ENCODE measurements at regions not wholly inside any gene's neighbourhood (a gene's known extent, or its start where the extent isn't known, plus 50 kb on each side); places are given as distances from the start of the nearest gene placed in this dataset.
"Not testable (repeated sequence)": the region's sequence is repeated elsewhere in the genome, so short reads cannot be mapped to it uniquely, and the experiment has no call there.

- DNase-seq (ENCODE audit: insufficient read length, low spot score) (no peak), FAIRE-seq (no peak)
- no peak for TF ChIP-seq POLR2A (IDR thresholded peaks at IDR 0.05; ENCODE audit: low read depth, low read length)
These were observed 619.0 kb downstream of the DOK5 start for GRCh38 chr20:55094353-55094861.

GRCh38 chr20:55090286-55090685, 614.9 kb downstream of the DOK5 start:
- TF ChIP-seq POLR2A (IDR thresholded peaks at IDR 0.05; ENCODE audit: low read depth, low read length): no peak
- FAIRE-seq (no peak), DNase-seq (ENCODE audit: insufficient read length, low spot score) (no peak)

DNA sequence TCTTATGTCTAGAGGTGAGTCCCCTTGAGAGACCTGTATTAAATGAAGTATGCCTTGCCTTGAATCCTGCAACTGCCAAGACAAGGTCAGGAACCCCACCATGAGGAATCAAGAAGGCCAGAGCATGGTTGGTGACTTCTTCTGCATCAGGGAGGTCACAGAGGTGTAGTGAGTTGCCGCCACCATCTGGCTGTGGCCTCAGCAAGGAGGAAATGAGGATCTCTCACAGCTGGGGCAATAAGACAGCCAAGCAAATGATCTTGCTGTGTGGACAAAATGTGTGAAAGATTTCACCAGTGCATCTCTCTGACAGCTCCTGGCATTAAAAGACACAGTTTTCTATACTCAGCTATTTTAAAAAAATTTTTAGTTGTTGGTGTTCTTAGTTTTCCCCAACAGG, 611.0 kb downstream of the DOK5 start:
- FAIRE-seq (no peak), DNase-seq (ENCODE audit: insufficient read length, low spot score) (no peak)
- TF ChIP-seq POLR2A (IDR thresholded peaks at IDR 0.05; ENCODE audit: low read depth, low read length): no peak

DNA sequence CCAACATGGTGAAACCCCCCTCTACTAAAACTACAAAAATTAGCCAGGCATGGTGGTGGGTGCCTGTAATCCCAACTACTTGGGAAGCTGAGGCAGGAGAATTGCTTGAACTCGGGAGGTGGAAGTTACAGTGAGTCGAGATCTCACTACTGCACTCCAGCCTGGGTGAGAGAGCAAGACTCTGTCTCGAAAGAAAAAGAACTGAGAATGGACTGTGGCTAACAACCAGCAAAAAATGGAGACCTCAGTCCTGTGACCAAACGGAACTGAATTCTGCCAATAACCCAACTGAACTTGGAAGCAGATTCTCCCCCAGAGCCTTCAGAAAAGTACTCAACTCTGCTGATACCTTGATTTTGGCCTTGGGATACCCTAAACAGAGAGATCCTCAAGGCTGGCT, 604.5 kb downstream of the DOK5 start:
- FAIRE-seq (no peak), DNase-seq (ENCODE audit: insufficient read length, low spot score) (no peak)
- no peak for TF ChIP-seq POLR2A (IDR thresholded peaks at IDR 0.05; ENCODE audit: low read depth, low read length)

DNA sequence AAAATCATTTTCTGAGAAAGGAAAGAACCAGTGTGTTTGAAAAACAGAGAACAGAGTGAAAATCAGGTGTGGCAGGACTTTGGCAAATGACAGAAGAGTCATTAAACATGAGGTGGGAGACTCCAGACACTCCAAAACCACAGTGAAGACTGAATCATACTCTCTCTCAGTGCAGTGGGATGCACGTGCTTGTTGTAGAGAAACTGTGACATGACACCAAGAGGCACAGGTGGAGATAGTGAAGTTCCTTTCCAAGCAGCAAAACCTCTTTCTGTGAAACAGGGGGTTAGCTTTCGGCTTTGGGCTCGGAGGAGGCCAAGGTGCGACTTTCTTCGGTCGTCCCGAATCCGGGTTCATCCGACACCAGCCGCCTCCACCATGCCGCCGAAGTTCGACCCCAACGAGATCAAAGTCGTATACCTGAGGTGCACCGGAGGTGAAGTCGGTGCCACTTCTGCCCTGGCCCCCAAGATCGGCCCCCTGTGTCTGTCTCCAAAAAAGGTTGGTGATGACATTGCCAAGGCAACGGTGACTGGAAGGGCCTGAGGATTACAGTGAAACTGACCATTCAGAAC, 599.0 kb downstream of the DOK5 start:
- not testable (repeated sequence) for DNase-seq (ENCODE audit: insufficient read length, low spot score); FAIRE-seq

DNA sequence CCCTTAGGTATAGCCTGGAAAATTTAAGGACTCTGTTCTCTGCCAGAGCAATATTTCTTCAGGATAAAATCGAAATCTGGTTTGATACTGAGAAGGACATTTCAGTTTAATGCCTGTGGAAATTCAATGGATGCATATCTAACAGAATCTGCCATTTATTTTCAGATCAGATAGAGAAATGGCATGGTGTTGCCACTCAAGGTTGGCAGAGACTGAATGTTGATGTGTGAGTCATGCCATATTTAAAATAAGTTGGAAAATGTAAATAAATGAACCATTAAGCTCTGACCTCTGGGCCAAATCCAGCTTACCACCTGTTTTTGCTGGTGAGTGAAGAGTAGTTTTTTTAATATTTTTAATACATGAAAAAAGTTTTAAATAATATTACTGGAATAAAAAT, 594.6 kb downstream of the DOK5 start:
- DNase-seq (ENCODE audit: insufficient read length, low spot score): no peak
- TF ChIP-seq POLR2A (IDR thresholded peaks at IDR 0.05; ENCODE audit: low read depth, low read length): no peak
- FAIRE-seq: peak; percentile 15

DNA sequence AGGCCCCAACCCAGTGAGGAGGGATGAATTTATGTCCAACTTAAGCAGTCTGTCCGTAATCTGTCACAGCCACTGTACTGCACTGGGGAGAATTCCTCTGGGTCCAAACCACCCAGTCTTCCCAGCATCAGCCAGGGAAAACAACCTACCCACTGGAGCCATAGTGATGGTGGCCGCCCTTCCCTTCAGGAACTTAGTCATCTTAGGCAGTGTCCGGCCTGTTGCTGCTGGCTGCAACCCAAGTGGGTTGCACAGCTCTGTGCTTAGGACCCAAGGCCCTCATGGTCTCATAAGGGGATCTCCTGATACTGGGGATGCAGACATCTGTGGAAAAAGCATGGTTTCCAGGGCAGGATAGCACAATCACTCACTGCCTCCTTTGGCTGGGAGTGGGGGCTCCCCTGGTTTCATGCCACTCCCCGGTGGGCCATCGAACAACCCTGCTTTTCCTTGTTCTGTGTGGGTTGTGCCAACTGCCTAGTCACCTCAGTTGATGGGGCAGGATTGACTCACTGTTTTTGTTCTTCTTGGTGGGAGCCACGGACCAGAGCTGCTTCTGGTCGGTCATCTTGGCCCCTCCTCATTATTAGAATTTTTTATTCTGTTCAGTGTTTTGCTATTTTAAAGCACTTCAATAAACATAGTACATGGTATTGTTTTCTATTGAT, 591.9 kb downstream of the DOK5 start:
- no peak for TF ChIP-seq POLR2A (IDR thresholded peaks at IDR 0.05; ENCODE audit: low read depth, low read length)
- FAIRE-seq (peak; percentile 91), DNase-seq (ENCODE audit: insufficient read length, low spot score) (peak; percentile 13)

GRCh38 chr20:55058938-55059337, 583.5 kb downstream of the DOK5 start:
- DNase-seq (ENCODE audit: insufficient read length, low spot score) (no peak), FAIRE-seq (no peak)
- TF ChIP-seq POLR2A (IDR thresholded peaks at IDR 0.05; ENCODE audit: low read depth, low read length): no peak

- DNase-seq (ENCODE audit: insufficient read length, low spot score) (no peak), FAIRE-seq (peak; percentile 83)
- TF ChIP-seq POLR2A (IDR thresholded peaks at IDR 0.05; ENCODE audit: low read depth, low read length): no peak
These were observed 582.5 kb downstream of the DOK5 start for GRCh38 chr20:55057779-55058415.

DNA sequence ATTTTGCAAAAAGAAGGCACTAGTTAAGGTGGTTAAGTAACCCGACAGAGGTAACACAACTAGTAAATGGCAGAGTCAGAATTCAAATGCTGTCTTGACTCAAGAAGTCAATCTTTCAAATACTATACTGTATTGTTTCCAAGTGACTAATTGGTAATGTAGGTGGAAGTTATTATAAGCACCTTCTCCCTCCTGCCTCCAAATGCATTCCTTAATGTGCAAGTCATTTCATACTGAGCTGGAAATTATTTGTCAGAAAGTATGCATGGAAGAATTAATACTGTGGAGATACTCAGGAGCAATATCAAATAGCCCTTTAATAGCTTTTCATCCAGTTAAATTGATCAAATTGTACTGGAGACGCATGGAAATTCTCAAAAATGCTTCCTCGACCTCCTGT, 579.1 kb downstream of the DOK5 start:
- TF ChIP-seq POLR2A (IDR thresholded peaks at IDR 0.05; ENCODE audit: low read depth, low read length): no peak
- FAIRE-seq (peak; percentile 79), DNase-seq (ENCODE audit: insufficient read length, low spot score) (no peak)

GRCh38 chr20:55053389-55053788, 578.0 kb downstream of the DOK5 start:
- FAIRE-seq: no peak

DNA sequence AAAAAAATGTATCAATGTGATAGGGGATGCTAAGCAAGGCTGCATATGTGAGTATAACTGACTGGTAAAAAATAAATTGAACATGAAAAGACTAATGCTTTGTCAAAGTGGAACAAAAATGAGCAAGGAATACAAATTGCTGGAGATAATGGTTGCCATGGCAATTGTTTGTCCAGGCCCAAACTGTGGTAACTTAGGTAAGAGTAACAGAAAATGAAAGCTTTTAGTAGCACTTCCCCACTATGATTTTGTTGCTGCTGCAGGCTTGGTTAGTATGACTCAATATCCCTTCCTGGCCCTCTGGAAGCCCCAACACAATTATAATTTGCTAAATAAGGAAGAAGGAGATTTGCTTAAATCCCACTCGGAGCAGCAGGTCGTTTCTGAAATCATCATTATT, 577.1 kb downstream of the DOK5 start:
- TF ChIP-seq POLR2A (IDR thresholded peaks at IDR 0.05; ENCODE audit: low read depth, low read length): no peak
- DNase-seq (ENCODE audit: insufficient read length, low spot score): no peak
- FAIRE-seq: no peak

More at GRCh38 chr20:55053389-55053788, 578.0 kb downstream of the DOK5 start:
- no peak for TF ChIP-seq POLR2A (IDR thresholded peaks at IDR 0.05; ENCODE audit: low read depth, low read length)
- DNase-seq (ENCODE audit: insufficient read length, low spot score): no peak

DNA sequence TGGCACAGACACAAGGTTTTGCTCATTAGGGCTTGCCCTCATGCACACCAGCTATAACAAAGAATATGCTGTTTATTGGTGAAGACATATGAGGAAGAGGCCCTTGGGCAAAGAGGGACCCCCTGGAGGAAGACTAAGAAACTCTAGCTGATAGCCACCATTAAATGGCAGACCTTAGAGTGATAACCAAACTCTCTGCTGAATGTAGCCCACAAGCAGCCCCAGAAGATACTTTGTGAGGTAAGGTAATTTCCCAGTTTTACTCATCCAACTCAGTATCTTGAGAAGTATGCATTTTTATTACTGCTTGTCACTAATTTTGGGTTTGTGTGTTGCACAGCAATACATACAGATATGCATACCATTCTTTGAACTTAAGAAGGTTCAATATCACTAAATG, 563.3 kb downstream of the DOK5 start:
- no peak for DNase-seq (ENCODE audit: insufficient read length, low spot score)
- no peak for FAIRE-seq
- no peak for TF ChIP-seq POLR2A (IDR thresholded peaks at IDR 0.05; ENCODE audit: low read depth, low read length)

GRCh38 chr20:55031971-55032370, 556.6 kb downstream of the DOK5 start:
- FAIRE-seq: no peak
- no peak for TF ChIP-seq POLR2A (IDR thresholded peaks at IDR 0.05; ENCODE audit: low read depth, low read length)
- no peak for DNase-seq (ENCODE audit: insufficient read length, low spot score)

DNA sequence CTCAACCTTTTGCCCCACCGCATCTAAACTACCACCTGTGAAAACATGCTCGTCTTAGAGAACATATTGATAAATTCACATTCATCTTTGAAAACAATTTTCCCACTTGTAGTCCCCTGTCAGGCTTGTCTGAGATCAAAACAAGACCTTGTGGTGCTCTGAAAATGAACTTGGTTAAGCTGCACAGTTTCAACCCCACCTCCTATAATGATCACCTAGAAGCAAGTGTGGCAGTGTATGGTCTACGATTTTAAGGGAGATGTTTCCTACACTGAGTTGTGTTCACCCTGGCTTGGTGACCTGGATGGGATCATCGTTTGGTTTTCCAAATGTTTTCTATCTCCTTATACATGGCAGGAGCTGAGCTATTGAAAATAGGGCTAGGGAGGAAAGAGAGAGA, 539.4 kb downstream of the DOK5 start:
- DNase-seq (ENCODE audit: insufficient read length, low spot score) (no peak), FAIRE-seq (no peak)
- TF ChIP-seq POLR2A (IDR thresholded peaks at IDR 0.05; ENCODE audit: low read depth, low read length): no peak
